ENCODE measurements at regions not wholly inside any gene's neighbourhood (a gene's known extent, or its start where the extent isn't known, plus 50 kb on each side); places are given as distances from the start of the nearest gene placed in this dataset.

- no peak for DNase-seq (ENCODE audit: low read depth in 2 of 3, low spot score in 1 of 3)
Measured at GRCh38 chr21:38735626-38736206, 70.0 kb upstream of the ETS2 start.

DNA sequence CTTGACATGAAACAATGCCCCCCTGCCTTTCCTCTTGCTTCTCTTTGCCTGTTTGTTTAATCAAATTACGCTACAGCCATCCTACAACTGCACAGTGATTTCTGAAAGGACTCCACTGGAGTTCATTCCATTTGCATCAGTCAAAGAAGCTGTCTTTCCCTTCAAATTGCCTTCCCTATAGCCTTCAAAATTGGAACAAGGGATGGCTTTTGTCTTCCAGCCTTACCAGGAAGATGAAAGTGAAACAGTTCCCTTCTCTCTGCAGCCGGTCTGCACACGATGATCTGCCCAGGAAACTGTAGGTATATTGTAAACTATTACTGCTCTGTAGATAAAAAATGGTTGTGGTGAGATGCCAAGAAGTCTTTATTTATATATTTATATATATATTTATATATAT, 65.6 kb upstream of the ETS2 start:
- no peak for DNase-seq (ENCODE audit: low read depth in 2 of 3, low spot score in 1 of 3)

GRCh38 chr21:38741092-38741949, 64.4 kb upstream of the ETS2 start:
- DNase-seq (ENCODE audit: low read depth in 2 of 3, low spot score in 1 of 3) = no peak

DNA sequence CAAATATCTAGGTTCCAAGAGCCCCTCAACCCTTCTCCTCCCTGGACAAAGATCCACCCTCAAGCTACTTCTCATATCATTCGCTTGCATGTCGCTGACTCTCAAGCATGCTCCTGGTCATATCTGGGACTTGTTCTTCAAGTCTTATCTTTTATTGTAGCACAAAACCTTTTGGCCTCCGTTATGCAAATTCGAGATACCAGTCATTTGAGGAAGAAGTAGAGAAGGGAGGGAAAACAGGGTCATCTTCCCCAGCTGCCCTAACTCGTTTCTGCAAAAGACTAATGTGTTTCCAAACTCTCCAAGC, 63.8 kb upstream of the ETS2 start:
- no peak for DNase-seq (ENCODE audit: low read depth in 2 of 3, low spot score in 1 of 3)

DNA sequence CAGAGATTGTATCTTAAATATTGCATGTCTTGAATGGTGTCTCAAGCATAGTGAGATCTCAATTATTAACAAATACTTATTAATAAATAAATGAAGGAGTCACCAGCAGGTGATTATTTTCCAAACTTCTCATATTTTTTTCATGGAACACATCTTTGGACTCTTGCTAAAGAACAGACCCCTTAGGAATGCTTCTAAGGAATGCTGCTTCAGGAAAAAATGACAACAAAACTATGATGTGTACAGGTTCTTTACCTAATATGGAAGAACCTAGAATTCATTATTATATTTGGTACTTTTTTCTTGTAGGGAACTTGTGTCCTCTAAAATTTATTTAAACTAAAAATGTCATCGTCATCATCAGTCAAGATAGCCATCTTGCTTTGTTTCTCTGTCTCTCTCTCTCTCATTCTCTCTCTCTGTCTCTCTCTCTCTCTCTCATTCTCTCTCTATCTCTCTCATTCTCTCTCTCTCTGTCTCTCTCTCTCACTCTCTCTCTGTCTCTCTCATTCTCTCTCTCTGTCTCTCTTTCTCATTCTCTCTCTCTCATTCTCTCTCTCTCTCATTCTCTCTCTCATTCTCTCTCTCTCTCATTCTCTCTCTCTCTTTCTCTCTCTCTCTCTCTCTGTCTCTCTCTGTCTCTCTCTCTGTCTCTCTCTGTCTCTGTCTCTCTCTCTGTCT, 63.0 kb upstream of the ETS2 start:
- DNase-seq (ENCODE audit: low read depth in 2 of 3, low spot score in 1 of 3) = no peak

DNA sequence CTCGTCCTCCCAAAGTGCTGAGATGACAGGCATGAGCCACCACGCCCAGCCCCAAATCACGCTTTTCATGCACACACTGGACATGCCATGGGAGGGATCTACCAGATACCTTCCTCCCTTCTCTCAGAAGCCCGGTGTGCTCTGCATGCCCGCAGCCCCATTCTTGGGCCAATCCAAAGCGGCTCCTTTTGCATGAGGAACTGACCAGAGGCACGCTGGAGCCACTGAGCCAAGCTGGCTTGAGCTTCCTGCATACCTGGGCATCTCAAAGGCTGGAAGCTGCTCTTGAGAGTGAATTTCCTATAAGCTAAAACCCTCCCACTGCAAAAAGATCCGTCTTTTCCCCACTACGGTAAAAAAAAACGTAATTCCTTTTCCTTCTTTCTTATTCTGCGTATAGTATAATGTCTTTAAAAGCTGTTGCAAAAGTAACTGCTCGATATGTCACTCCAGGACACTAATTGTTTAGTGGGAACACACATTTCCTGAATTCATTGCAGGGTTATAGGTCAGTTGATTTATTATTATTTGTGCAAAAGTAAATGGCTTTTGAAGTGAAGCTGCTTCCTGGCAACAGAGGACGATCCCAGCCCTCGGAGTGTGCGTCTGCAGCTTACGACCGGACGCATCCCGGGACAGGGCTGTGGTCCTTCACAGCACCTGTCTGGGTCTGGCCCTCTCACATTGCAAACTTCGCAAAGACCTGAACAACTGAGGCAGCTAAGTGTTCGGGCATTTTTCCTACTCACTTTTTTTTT, 61.8 kb upstream of the ETS2 start:
- DNase-seq (ENCODE audit: low read depth in 2 of 3, low spot score in 1 of 3) = no peak

DNA sequence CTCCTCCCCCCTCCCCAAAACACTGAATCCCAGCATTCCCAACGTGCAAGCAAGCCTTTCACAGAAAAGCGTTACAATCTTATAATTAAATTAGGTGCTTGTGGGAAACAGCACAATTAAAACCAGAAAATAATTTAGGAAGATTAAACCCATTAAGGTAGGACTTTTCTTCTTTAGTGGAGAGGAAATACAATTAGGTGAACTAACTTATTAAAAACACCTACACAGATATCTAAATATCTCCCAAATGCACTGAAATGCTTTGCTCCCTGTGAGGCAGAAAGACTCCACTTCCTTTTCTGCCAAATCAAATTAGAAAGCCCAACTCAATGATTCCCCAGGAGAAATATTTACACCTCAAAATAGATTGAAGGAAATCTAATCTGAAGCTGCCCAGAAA, 60.9 kb upstream of the ETS2 start:
- no peak for DNase-seq (ENCODE audit: low read depth in 2 of 3, low spot score in 1 of 3)

DNA sequence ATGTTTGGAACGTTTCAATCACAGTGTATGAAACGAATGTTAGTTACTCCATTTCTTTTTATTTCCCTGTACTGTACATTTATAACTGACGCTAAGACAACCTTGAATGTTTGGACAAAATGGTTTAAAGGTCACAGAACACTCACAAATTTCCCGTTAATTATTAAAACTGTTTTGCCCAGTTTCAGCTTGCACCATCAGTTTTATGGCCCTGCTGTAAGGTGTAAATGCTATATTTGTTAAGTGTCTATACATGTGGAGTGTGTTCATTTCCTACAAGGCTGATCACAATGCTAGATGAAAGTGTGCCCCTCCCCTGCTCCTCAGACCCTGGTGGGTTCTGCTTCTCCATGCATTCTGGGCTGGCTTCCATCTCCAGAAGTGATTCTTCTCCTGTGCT, 57.9 kb upstream of the ETS2 start:
- DNase-seq (ENCODE audit: low read depth in 2 of 3, low spot score in 1 of 3) = no peak

DNA sequence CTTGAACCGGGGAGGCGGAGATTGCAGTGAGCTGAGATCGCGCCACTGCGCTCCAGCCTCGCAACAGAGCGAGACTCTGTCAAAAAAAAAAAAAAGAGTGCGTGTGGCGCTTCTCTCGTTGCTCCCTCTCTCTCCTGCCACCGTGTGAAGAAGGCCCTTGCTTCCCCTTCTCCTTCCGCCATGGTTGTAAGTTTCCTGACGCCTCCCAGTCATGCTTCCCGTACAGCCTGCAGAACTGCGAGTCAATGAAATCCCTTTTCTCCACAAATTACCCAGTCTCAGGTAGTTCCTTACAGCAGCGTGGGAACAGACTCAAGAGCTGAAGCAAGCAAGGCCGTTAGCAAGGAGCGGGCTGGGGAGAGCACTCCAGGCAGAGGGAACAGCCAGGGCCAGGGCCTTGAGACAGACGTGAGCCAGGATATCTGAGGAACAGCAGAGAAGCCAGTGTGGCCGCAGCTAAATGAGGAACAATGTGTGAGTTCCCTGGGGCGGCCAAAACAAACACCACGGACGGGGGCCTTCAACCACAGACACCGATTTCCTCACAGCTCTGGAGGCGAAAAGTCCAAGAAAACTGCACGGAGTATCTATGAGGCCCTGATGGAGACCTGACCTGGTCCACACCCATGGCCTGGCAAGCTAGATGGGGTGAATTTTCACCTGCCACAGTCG, 54.2 kb upstream of the ETS2 start:
- DNase-seq (ENCODE audit: low read depth in 2 of 3, low spot score in 1 of 3) = no peak

DNA sequence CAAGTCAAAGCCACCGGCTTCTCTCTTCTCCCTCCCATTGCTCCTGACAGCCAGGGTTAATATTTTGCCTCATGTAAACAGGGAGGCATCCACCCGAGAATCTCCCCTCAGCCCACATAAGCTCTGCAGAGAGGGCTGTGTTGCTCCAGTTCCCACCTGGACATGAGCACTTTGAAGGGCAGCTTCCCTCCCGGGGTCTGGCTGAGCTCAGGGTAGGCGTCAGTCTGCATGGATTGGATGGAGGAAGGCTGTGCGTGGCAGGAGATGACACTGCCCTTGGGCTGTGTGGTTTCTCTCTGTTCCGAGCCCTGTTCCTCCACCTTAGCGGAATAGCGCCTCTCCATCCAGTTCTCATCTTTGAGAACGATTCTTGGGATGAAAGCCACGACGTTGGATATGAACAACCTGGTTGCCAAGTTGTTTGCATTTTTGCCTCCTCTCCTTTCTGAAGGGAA, 53.7 kb upstream of the ETS2 start:
- DNase-seq (ENCODE audit: low read depth in 2 of 3, low spot score in 1 of 3) = no peak

DNA sequence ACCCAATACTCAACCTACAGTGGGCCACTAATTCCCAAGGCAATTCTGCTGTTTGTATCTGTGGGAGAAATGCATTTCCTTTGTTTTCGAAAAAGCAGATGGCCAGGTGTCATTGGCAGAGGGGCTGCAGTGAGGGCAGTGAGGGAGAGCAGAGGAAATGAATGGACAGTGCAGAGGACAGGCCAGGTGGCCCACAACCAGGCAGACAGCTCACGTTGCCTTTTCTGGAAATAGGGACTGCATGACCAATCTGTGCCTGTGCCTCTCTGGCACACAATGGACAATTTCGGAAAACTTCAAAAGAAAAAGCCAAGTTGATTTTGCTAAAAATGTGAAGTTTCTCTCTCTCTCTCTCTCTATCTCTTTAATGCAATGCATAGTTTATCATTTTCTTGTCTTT, 52.6 kb upstream of the ETS2 start:
- no peak for DNase-seq (ENCODE audit: low read depth in 2 of 3, low spot score in 1 of 3)

DNA sequence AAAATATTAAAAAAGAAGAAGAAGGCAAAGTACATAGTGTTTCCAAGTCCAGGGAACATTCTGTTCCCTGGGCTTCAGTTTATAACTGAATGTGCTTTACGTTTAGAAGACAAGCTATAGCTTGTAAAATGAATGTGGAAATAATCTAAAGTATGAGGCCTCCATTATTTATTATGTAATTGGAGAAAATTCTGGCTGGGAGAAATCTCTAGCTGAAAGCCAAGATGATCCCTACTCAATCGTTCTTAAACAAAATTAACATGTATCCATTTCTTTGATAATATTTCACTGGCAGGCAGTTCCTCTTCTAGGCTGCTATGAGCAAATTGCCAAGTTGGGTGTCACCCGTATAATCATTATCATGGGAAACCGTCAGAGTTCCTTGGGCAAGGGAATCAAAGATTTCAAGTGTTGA, 52.2 kb upstream of the ETS2 start:
- DNase-seq (ENCODE audit: low read depth in 2 of 3, low spot score in 1 of 3) = no peak

All from stimulated activated CD4-positive, alpha-beta T cell treated with anti-CD3 and anti-CD28 coated beads, Interleukin-12 subunit alpha, Interleukin-12 subunit beta, amount 100 ng/mL, for 48 hours (primary cell).